Activated effector memory CD4-positive, alpha-beta T cell treated with anti-CD3 and anti-CD28 coated beads, Interleukin-2, amount 50 U/mL, for 16 hours (primary cell): ENCODE measurements at regions not wholly inside any gene's neighbourhood (a gene's known extent, or its start where the extent isn't known, plus 50 kb on each side); places are given as distances from the start of the nearest gene placed in this dataset.
"Not testable (repeated sequence)": the region's sequence is repeated elsewhere in the genome, so short reads cannot be mapped to it uniquely, and the experiment has no call there.

Source experiments
- DNase-seq: peaks from one replicate; pipeline ENCODE4 v3.0.0-alpha.2; 2020

GRCh38 chr5:14929293-14930065 is 57.9 kb upstream of the ANKH start:
- no peak for DNase-seq

DNA sequence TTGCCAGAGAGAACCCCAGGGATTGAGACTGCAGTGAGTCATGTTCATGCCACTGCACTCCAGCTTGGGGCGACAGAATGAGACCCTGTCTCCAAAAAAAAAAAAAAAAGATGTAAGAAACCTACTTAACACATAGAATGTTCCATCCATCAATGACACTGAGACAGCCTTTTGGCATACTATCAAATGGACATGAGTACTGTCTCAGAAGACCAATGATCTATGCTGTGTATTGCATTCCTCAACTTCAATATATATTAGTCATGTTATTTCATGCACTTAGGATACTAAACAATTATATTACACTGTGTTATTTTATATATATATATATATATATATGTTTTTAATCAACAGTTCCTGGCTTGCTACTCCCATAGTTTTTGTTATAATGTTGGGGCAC is 57.1 kb upstream of the ANKH start:
- DNase-seq = no peak

DNA sequence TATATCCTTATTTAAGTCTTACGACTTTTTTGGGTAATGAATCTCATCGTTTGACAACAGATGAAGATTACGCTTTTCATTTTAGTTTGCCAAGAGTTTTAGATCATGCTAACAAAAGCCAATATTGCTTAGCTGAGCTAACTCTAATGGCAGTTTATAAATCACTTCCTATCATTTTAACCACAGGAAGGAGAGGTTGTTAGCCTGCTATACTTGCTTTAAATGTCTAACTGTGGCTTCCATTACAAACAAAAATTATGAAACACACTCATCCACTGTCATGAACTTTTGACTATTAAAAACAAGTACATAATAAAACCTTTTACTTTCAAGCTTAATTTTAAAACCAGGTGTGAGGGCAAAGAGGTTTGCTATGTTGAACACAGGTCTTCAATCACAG is 53.7 kb upstream of the ANKH start:
- no peak for DNase-seq

DNA sequence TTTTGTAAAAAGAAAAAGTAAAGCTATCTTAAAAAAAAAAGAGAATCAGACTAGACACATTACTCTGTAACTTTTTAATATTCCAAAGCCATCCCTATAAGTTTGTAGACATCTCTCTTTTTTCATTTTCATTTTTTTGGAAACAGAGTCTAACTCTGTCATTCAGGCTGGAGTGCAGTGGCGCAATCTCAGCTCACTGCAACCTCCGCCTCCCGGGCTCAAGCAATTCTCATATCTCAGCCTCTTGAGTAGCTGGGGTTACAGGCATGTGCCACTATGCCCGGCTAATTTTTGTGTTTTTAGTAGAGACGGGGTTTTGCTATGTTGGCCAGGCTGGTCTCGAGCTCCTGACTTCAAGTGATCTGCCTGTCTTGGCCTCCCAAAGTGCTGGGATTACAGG is 51.4 kb upstream of the ANKH start:
- not testable (repeated sequence) for DNase-seq

DNA sequence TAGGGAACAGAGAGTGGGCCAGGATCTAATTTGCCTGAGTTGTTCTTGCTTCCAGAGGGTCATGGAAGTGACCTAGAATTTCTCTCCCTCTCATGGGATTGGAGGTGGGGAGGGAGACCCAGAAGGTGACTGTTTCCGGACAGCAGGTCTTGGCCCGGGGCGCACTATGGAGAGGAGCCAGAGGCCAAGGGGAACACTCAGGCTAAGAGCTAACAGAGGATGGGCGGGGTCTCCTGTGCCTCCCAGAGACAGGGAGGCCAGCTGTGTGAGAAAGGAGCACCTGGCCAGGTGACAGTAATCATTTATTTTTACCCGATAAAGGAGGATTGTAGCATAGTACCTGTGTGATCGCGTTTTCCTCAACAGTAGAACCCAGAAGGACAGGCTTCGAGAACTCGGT is 50.9 kb upstream of the ANKH start:
- no peak for DNase-seq
